Activated T-cell treated with anti-CD3 and anti-CD28 coated beads, Interleukin-2, amount 50 U/mL, for 48 hours (primary cell): ENCODE measurements at regions not wholly inside any gene's neighbourhood (a gene's known extent, or its start where the extent isn't known, plus 50 kb on each side); places are given as distances from the start of the nearest gene placed in this dataset.
A peak's percentile ranks its signal among the peaks of the same experiment; 100 is the strongest.
"Not testable (repeated sequence)": the region's sequence is repeated elsewhere in the genome, so short reads cannot be mapped to it uniquely, and the experiment has no call there.

Source experiments
- DNase-seq, 2 experiments: peaks; one replicate each; pipeline ENCODE4 v3.0.0-alpha.2; 2020

- no peak for DNase-seq
Measured at GRCh38 chr4:9608300-9608699, 164.1 kb downstream of the DEFB131A start.

GRCh38 chr4:9610321-9610720, 166.1 kb downstream of the DEFB131A start:
- DNase-seq = not testable (repeated sequence)

GRCh38 chr4:9611101-9611500, 166.9 kb downstream of the DEFB131A start:
- DNase-seq = no peak

- not testable (repeated sequence) for DNase-seq
Measured at GRCh38 chr4:9636411-9636810, 145.0 kb upstream of the DRD5 start.

GRCh38 chr4:9659678-9660077, 121.8 kb upstream of the DRD5 start:
- peak; percentile 37 to 43 for DNase-seq

- not testable (repeated sequence) for DNase-seq
Measured at GRCh38 chr4:9660955-9661354, 120.5 kb upstream of the DRD5 start.

- not testable (repeated sequence) for DNase-seq
Measured at GRCh38 chr4:9670725-9671124, 110.7 kb upstream of the DRD5 start.

GRCh38 chr4:9677357-9677756, 104.1 kb upstream of the DRD5 start:
- DNase-seq = not testable (repeated sequence)

GRCh38 chr4:9679704-9680478, 101.5 kb upstream of the DRD5 start:
- DNase-seq = no peak

- DNase-seq = not testable (repeated sequence)
Measured at GRCh38 chr4:9683174-9683573, 98.3 kb upstream of the DRD5 start.

- not testable (repeated sequence) for DNase-seq
Measured at GRCh38 chr4:9685016-9685415, 96.4 kb upstream of the DRD5 start.

GRCh38 chr4:9685692-9686091, 95.7 kb upstream of the DRD5 start:
- no peak for DNase-seq

GRCh38 chr4:9690636-9691237, 90.7 kb upstream of the DRD5 start:
- not testable (repeated sequence) for DNase-seq

- peak; percentile 93 to 95 for DNase-seq
Measured at GRCh38 chr4:9691238-9692065, 90.0 kb upstream of the DRD5 start.

GRCh38 chr4:9692791-9693491, 88.5 kb upstream of the DRD5 start:
- DNase-seq = not testable (repeated sequence)

- DNase-seq = not testable (repeated sequence)
Measured at GRCh38 chr4:9694403-9694802, 87.0 kb upstream of the DRD5 start.

GRCh38 chr4:9695994-9696393, 85.4 kb upstream of the DRD5 start:
- peak; percentile 29 to 39 for DNase-seq

GRCh38 chr4:9696561-9696960, 84.9 kb upstream of the DRD5 start:
- DNase-seq = not testable (repeated sequence)

- not testable (repeated sequence) for DNase-seq
Measured at GRCh38 chr4:9702019-9702418, 79.4 kb upstream of the DRD5 start.

GRCh38 chr4:9702696-9703095, 78.7 kb upstream of the DRD5 start:
- not testable (repeated sequence) for DNase-seq

- peak; percentile 87 to 89 for DNase-seq
Measured at GRCh38 chr4:9703391-9703790, 78.0 kb upstream of the DRD5 start.

GRCh38 chr4:9704126-9704525, 77.3 kb upstream of the DRD5 start:
- not testable (repeated sequence) for DNase-seq
